GM21529 (cell line): ENCODE measurements at regions not wholly inside any gene's neighbourhood (a gene's known extent, or its start where the extent isn't known, plus 50 kb on each side); places are given as distances from the start of the nearest gene placed in this dataset.
"Not testable (repeated sequence)": the region's sequence is repeated elsewhere in the genome, so short reads cannot be mapped to it uniquely, and the experiment has no call there.

Experiments
- ATAC-seq: cut with Tn5 transposase; IDR thresholded peaks from one replicate; pipeline ENCODE4 v1.9.1; 2021; ENCODE audit not compliant: unreplicated experiment

- no peak for ATAC-seq
These were observed 102.4 kb upstream of the DLGAP1 start for GRCh38 chr18:4557502-4557901.

- no peak for ATAC-seq
These were observed 95.9 kb upstream of the DLGAP1 start for GRCh38 chr18:4551001-4551360.

GRCh38 chr18:4549164-4549872 is 94.2 kb upstream of the DLGAP1 start:
- no peak for ATAC-seq

GRCh38 chr18:4547126-4547525 is 92.0 kb upstream of the DLGAP1 start:
- no peak for ATAC-seq

- ATAC-seq, result no peak
These were observed 89.0 kb upstream of the DLGAP1 start for GRCh38 chr18:4544142-4544541.

- no peak for ATAC-seq
These were observed 88.6 kb upstream of the DLGAP1 start for GRCh38 chr18:4543711-4544110.

GRCh38 chr18:4541588-4541987 is 86.5 kb upstream of the DLGAP1 start:
- no peak for ATAC-seq

- ATAC-seq, result no peak
These were observed 81.3 kb upstream of the DLGAP1 start for GRCh38 chr18:4536447-4536846.

- no peak for ATAC-seq
These were observed 73.3 kb upstream of the DLGAP1 start for GRCh38 chr18:4528405-4528804.

- ATAC-seq, result not testable (repeated sequence)
These were observed 72.7 kb upstream of the DLGAP1 start for GRCh38 chr18:4527826-4528225.

- ATAC-seq, result no peak
These were observed 69.0 kb upstream of the DLGAP1 start for GRCh38 chr18:4524096-4524495.

GRCh38 chr18:4511166-4511565 is 56.1 kb upstream of the DLGAP1 start:
- no peak for ATAC-seq

- ATAC-seq, result no peak
These were observed 55.6 kb upstream of the DLGAP1 start for GRCh38 chr18:4510711-4511110.

GRCh38 chr18:4510160-4510559 is 55.1 kb upstream of the DLGAP1 start:
- ATAC-seq, result no peak
